HCT116 (cell line): ENCODE measurements at regions not wholly inside any gene's neighbourhood (a gene's known extent, or its start where the extent isn't known, plus 50 kb on each side); places are given as distances from the start of the nearest gene placed in this dataset.

Experiments used
- ATAC-seq: fragments of 200-7000 bp; cut with Tn5 transposase; 2 replicates; pipeline ENCODE4 v1.9.1; 2020; ENCODE audit warnings: mild to moderate bottlenecking, moderate library complexity
- BruUV-seq: library from RNA; stranded (reverse); fragments of 400-500 nt; replicated peaks from 2 replicates; lab custom pipeline; 2021; lab: Mats Ljungman, UMichigan
- CTCF ChIA-PET: fragments of 300-600 bp; sonication (Branson Sonifier 250); formaldehyde crosslinking; loops from one replicate; lab custom pipeline; 2021; ENCODE audit warnings: antibody characterized with exemption; lab: Charles Lee
- POLR2A ChIA-PET: fragments of 300-600, 350-600 bp; sonication (Branson Sonifier 250); formaldehyde crosslinking; loops from one replicate; lab custom pipeline; 2021; ENCODE audit warnings: antibody characterized with exemption; lab: Charles Lee
- RAD21 ChIA-PET, 2 experiments: fragments of 300-600 bp; sonication (Branson Sonifier 250); formaldehyde crosslinking; loops; one replicate each; lab custom pipeline; 2023; ENCODE audit warnings: low total read pairs in 2 of 2; ENCODE audit not compliant: uncharacterized antibody in 2 of 2, unreplicated experiment in 2 of 2, low non-redundant PET in 1 of 2; lab: Charles Lee
- DNase-seq: peaks from one replicate; pipeline ENCODE4 v3.0.0-alpha.2; 2010; ENCODE audit warnings: low read depth, low spot score
- H2AFZ ChIP-seq: fragments of 200-600 bp; shearing (Covaris generic), sonication (generic); 2 replicates; pipeline ENCODE4 v1.6.1; 2017; ENCODE audit warnings: low read depth, mixed run types, mixed read lengths, antibody characterized with exemption, low read length; ENCODE audit not compliant: poor library complexity, severe bottlenecking
- H3K27ac ChIP-seq: 2 replicates; pipeline ENCODE4 v1.5.1; 2012; ENCODE audit warnings: low read depth, low read length
- H3K27me3 ChIP-seq: fragments of 200-600 bp; sonication (generic); 2 replicates; pipeline ENCODE4 v1.6.1; 2016; ENCODE audit warnings: mixed run types, low read length, mixed read lengths; ENCODE audit not compliant: insufficient read depth
- H3K36me3 ChIP-seq, 2 experiments: fragments of 200-500 bp in 1 of 2; fragments of 200-600 bp in 1 of 2; sonication (Bioruptor generic) in 1 of 2; sonication (generic) in 1 of 2; 2 replicates each; pipeline versions ENCODE4 v1.5.1 to v1.6.1; 2014 to 2016; ENCODE audit warnings: low read length in 2 of 2, inconsistent platforms in 1 of 2, mixed read lengths in 1 of 2, mixed run types in 1 of 2; ENCODE audit not compliant: insufficient read depth in 2 of 2, control insufficient read depth in 1 of 2
- H3K4me1 ChIP-seq, 2 experiments: fragments of 200-600 bp in 1 of 2; sonication (generic) in 1 of 2; 2 replicates each; pipeline versions ENCODE4 v1.5.1 to v1.6.1; 2012 to 2017; ENCODE audit warnings: low read length in 2 of 2, inconsistent platforms in 1 of 2, mild to moderate bottlenecking in 1 of 2, mixed read lengths in 1 of 2, mixed run types in 1 of 2, moderate library complexity in 1 of 2; ENCODE audit not compliant: insufficient read depth in 2 of 2, control insufficient read depth in 1 of 2
- H3K4me2 ChIP-seq: fragments of 200-600 bp; sonication (generic); 2 replicates; pipeline ENCODE4 v1.6.1; 2017; ENCODE audit warnings: mixed run types, low read length, mixed read lengths
- H3K4me3 ChIP-seq, 2 experiments: fragments of 200-600 bp in 1 of 2; sonication (generic) in 1 of 2; replicated peaks in 1 of 2; 2 replicates each; pipeline ENCODE4 v1.5.1; 2011 to 2016; ENCODE audit warnings: low read length in 2 of 2, control low read depth in 1 of 2, low read depth in 1 of 2, mild to moderate bottlenecking in 1 of 2, mixed read lengths in 1 of 2, mixed run types in 1 of 2
- H3K79me2 ChIP-seq: fragments of 200-600 bp; sonication (generic); 2 replicates; pipeline ENCODE4 v1.6.1; 2017; ENCODE audit warnings: mild to moderate bottlenecking, mixed run types, low read length, moderate library complexity, mixed read lengths; ENCODE audit not compliant: insufficient read depth
- H3K9ac ChIP-seq: fragments of 200-600 bp; sonication (generic); 2 replicates; pipeline ENCODE4 v1.6.1; 2016; ENCODE audit warnings: low read length, mixed read lengths
- H3K9me2 ChIP-seq: fragments of 200-600 bp; sonication (generic), shearing (Covaris generic); 2 replicates; pipeline ENCODE4 v1.6.1; 2017; ENCODE audit warnings: mixed run types, mild to moderate bottlenecking, moderate library complexity; ENCODE audit not compliant: insufficient read depth
- H3K9me3 ChIP-seq, 2 experiments: fragments of 200-500 bp in 1 of 2; fragments of 200-600 bp in 1 of 2; sonication (Bioruptor generic) in 1 of 2; sonication (generic) in 1 of 2; 2 replicates each; pipeline ENCODE4 v1.6.1; 2014 to 2017; ENCODE audit warnings: low read length in 2 of 2, mixed read lengths in 2 of 2, inconsistent platforms in 1 of 2, low read depth in 1 of 2, mild to moderate bottlenecking in 1 of 2, mixed run types in 1 of 2, moderate library complexity in 1 of 2; ENCODE audit not compliant: control insufficient read depth in 1 of 2, insufficient read depth in 1 of 2
- H4K20me1 ChIP-seq: fragments of 200-600 bp; sonication (generic), shearing (Covaris generic); 2 replicates; pipeline ENCODE4 v1.6.1; 2017; ENCODE audit warnings: mixed run types, mild to moderate bottlenecking, moderate library complexity; ENCODE audit not compliant: insufficient read depth
- CBX3 ChIP-seq: IDR thresholded peaks from 2 replicates; pipeline ENCODE4 v1.6.1; 2012; ENCODE audit warnings: low read depth
- CEBPB ChIP-seq: IDR thresholded peaks from 2 replicates; pipeline ENCODE4 v1.6.1; 2012; ENCODE audit warnings: low read depth
- ELF1 ChIP-seq: IDR thresholded peaks from 2 replicates; pipeline ENCODE4 v1.6.1; 2012; ENCODE audit warnings: low read depth, borderline replicate concordance
- EZH2phosphoT487 ChIP-seq: fragments of 200-600 bp; IDR thresholded peaks from 2 replicates; pipeline ENCODE4 v1.6.1; 2018; ENCODE audit warnings: antibody characterized with exemption, borderline replicate concordance
- FOSL1 ChIP-seq: IDR thresholded peaks from 2 replicates; pipeline ENCODE4 v1.6.1; 2012; ENCODE audit warnings: low read depth
- JUND ChIP-seq: IDR thresholded peaks from 2 replicates; pipeline ENCODE4 v1.6.1; 2012
- MAX ChIP-seq: IDR thresholded peaks from 2 replicates; pipeline ENCODE4 v1.6.1; 2012
- POLR2A ChIP-seq: IDR thresholded peaks from 2 replicates; pipeline ENCODE4 v1.7.0; 2011; ENCODE audit warnings: borderline replicate concordance; ENCODE audit not compliant: insufficient read depth, insufficient read length; ENCODE audit errors: extremely low read depth
- RAD21 ChIP-seq: IDR thresholded peaks from 2 replicates; pipeline ENCODE4 v1.6.1; 2012; ENCODE audit warnings: low read depth, mild to moderate bottlenecking
- SIN3A ChIP-seq: IDR thresholded peaks from 2 replicates; pipeline ENCODE4 v1.6.1; 2012; ENCODE audit warnings: low read depth
- SP1 ChIP-seq: IDR thresholded peaks from 2 replicates; pipeline ENCODE4 v1.6.1; 2012; ENCODE audit warnings: low read depth
- TCF7L2 ChIP-seq: IDR thresholded peaks from 2 replicates; pipeline ENCODE4 v1.7.0; 2011; ENCODE audit warnings: borderline replicate concordance, inconsistent platforms; ENCODE audit not compliant: insufficient read depth, insufficient read length; ENCODE audit errors: extremely low read depth
- YY1 ChIP-seq: IDR thresholded peaks from 2 replicates; pipeline ENCODE4 v1.6.1; 2011; ENCODE audit warnings: low read length, low read depth, moderate library complexity, mild to moderate bottlenecking; ENCODE audit not compliant: insufficient replicate concordance; ENCODE audit errors: extremely low read depth
- ZNF274 ChIP-seq: fragments of 200-500 bp; sonication (Bioruptor generic); IDR thresholded peaks from 2 replicates; pipeline ENCODE4 v1.6.1; 2014; ENCODE audit warnings: mild to moderate bottlenecking, low read depth, low read length, inconsistent platforms
- intact Hi-C: fragments of 100-400 bp; cut with micrococcal nuclease; formaldehyde crosslinking; loops from 2 replicates; pipeline ENCODE4 v1.10.0; 2022
- TF ChIP-seq, protein P1 (sequence below): IDR thresholded peaks from 2 replicates; pipeline ENCODE4 v1.6.1; 2011; ENCODE audit warnings: mild to moderate bottlenecking, low read length, moderate library complexity; ENCODE audit not compliant: insufficient replicate concordance; ENCODE audit errors: extremely low read depth
- TF ChIP-seq, protein P2 (sequence below): IDR thresholded peaks from 2 replicates; pipeline ENCODE4 v1.6.1; 2012; ENCODE audit warnings: low read depth

- Histone ChIP-seq H3K36me3 (no peaks in the 10 kb centered on the region), H3K9me3 (no peaks in the 10 kb centered on the region), H3K27me3 (no peaks in the 10 kb centered on the region), H3K9me2 (no peaks in the 10 kb centered on the region), H2AFZ (no peak overlapping the region), H3K4me2 (no peak overlapping the region), H3K27ac (no peak overlapping the region), H3K9ac (no peak overlapping the region), H4K20me1 (no peaks in the 10 kb centered on the region), H3K4me1 (no peaks in the 10 kb centered on the region), H3K4me3 (no peak overlapping the region), H3K79me2 (no peaks in the 10 kb centered on the region)
- DNase-seq (no peak), ATAC-seq (no peak)
- no TSS peak for BruUV-seq
- intact Hi-C loops, result no loop called here
- ChIA-PET CTCF (no interaction called here), RAD21 (no interaction called here), POLR2A (no interaction called here)
- no peak for TF ChIP-seq YY1
These were observed 90.2 kb downstream of the EDEM1 start for GRCh38 chr3:5277612-5278236.

- intact Hi-C loops, result no loop called here
- Histone ChIP-seq H4K20me1 (no peaks in the 10 kb centered on the region), H3K27me3 (no peaks in the 10 kb centered on the region), H3K79me2 (no peaks in the 10 kb centered on the region), H3K4me3 (no peak overlapping the region), H3K36me3 (no peaks in the 10 kb centered on the region), H3K4me2 (no peak overlapping the region), H3K4me1 (no peaks in the 10 kb centered on the region), H3K27ac (no peak overlapping the region), H2AFZ (no peak overlapping the region), H3K9ac (no peak overlapping the region), H3K9me3 (no peaks in the 10 kb centered on the region), H3K9me2 (no peaks in the 10 kb centered on the region)
- DNase-seq (no peak), ATAC-seq (no peak)
- ChIA-PET POLR2A (no interaction called here), CTCF (no interaction called here), RAD21 (no interaction called here)
- BruUV-seq, result no TSS peak
- no peak for TF ChIP-seq FOSL1
- no peak for TF ChIP-seq SP1
- TF ChIP-seq ZNF274, result no peak
- no peak for TF ChIP-seq MAX
- no peak for TF ChIP-seq CBX3
- TF ChIP-seq, protein P1, sequence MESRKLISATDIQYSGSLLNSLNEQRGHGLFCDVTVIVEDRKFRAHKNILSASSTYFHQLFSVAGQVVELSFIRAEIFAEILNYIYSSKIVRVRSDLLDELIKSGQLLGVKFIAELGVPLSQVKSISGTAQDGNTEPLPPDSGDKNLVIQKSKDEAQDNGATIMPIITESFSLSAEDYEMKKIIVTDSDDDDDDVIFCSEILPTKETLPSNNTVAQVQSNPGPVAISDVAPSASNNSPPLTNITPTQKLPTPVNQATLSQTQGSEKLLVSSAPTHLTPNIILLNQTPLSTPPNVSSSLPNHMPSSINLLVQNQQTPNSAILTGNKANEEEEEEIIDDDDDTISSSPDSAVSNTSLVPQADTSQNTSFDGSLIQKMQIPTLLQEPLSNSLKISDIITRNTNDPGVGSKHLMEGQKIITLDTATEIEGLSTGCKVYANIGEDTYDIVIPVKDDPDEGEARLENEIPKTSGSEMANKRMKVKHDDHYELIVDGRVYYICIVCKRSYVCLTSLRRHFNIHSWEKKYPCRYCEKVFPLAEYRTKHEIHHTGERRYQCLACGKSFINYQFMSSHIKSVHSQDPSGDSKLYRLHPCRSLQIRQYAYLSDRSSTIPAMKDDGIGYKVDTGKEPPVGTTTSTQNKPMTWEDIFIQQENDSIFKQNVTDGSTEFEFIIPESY, result no peak
- TF ChIP-seq POLR2A, result no peak
- no peak for TF ChIP-seq CEBPB
- no peak for TF ChIP-seq YY1
- TF ChIP-seq JUND, result no peak
- TF ChIP-seq SIN3A, result no peak
- TF ChIP-seq RAD21, result no peak
- TF ChIP-seq, protein P2, sequence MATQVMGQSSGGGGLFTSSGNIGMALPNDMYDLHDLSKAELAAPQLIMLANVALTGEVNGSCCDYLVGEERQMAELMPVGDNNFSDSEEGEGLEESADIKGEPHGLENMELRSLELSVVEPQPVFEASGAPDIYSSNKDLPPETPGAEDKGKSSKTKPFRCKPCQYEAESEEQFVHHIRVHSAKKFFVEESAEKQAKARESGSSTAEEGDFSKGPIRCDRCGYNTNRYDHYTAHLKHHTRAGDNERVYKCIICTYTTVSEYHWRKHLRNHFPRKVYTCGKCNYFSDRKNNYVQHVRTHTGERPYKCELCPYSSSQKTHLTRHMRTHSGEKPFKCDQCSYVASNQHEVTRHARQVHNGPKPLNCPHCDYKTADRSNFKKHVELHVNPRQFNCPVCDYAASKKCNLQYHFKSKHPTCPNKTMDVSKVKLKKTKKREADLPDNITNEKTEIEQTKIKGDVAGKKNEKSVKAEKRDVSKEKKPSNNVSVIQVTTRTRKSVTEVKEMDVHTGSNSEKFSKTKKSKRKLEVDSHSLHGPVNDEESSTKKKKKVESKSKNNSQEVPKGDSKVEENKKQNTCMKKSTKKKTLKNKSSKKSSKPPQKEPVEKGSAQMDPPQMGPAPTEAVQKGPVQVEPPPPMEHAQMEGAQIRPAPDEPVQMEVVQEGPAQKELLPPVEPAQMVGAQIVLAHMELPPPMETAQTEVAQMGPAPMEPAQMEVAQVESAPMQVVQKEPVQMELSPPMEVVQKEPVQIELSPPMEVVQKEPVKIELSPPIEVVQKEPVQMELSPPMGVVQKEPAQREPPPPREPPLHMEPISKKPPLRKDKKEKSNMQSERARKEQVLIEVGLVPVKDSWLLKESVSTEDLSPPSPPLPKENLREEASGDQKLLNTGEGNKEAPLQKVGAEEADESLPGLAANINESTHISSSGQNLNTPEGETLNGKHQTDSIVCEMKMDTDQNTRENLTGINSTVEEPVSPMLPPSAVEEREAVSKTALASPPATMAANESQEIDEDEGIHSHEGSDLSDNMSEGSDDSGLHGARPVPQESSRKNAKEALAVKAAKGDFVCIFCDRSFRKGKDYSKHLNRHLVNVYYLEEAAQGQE, result no peak
- no peak for TF ChIP-seq TCF7L2
- TF ChIP-seq ELF1, result no peak
- TF ChIP-seq EZH2phosphoT487, result no peak
These were observed 91.2 kb downstream of the EDEM1 start for GRCh38 chr3:5278666-5279065.
